MG63 (cell line): ENCODE measurements at regions not wholly inside any gene's neighbourhood (a gene's known extent, or its start where the extent isn't known, plus 50 kb on each side); places are given as distances from the start of the nearest gene placed in this dataset.

ENCODE experiments used
- DNase-seq: peaks from one replicate; pipeline ENCODE4 v3.0.0-alpha.2; 2020
- H3K27me3 ChIP-seq: fragments of 250-450 bp; sonication (Bioruptor Pico); 2 replicates; pipeline ENCODE4 v1.5.1; 2020; ENCODE audit warnings: mild to moderate bottlenecking, moderate library complexity
- H3K36me3 ChIP-seq: fragments of 250-450 bp; sonication (Bioruptor Pico); 2 replicates; pipeline ENCODE4 v1.5.1; 2020; ENCODE audit warnings: mild to moderate bottlenecking, moderate library complexity
- H3K4me3 ChIP-seq: fragments of 250-450 bp; sonication (Bioruptor Pico); 2 replicates; pipeline ENCODE4 v1.5.1; 2020; ENCODE audit warnings: mild to moderate bottlenecking, moderate library complexity
- H3K9me3 ChIP-seq: fragments of 250-450 bp; sonication (Bioruptor Pico); 2 replicates; pipeline ENCODE4 v1.5.1; 2020; ENCODE audit warnings: mild to moderate bottlenecking, moderate library complexity

GRCh38 chr11:116503216-116504160 is 269.3 kb downstream of the BUD13 start:
- Histone ChIP-seq H3K4me3 (no peak overlapping the region), H3K9me3 (no peaks in the 10 kb centered on the region), H3K27me3 (no peaks in the 10 kb centered on the region), H3K36me3 (no peaks in the 10 kb centered on the region)
- DNase-seq = no peak

GRCh38 chr11:116502641-116503061 is 270.1 kb downstream of the BUD13 start:
- DNase-seq = no peak
- Histone ChIP-seq H3K27me3 (no peaks in the 10 kb centered on the region), H3K9me3 (no peaks in the 10 kb centered on the region), H3K4me3 (no peak overlapping the region), H3K36me3 (no peaks in the 10 kb centered on the region)

- no peak for DNase-seq
- Histone ChIP-seq H3K9me3 (no peaks in the 10 kb centered on the region), H3K4me3 (no peak overlapping the region), H3K36me3 (no peaks in the 10 kb centered on the region), H3K27me3 (no peaks in the 10 kb centered on the region)
Measured at GRCh38 chr11:116501728-116502127, 271.1 kb downstream of the BUD13 start.

GRCh38 chr11:116500947-116501602 is 271.7 kb downstream of the BUD13 start:
- Histone ChIP-seq H3K27me3 (no peaks in the 10 kb centered on the region), H3K4me3 (no peak overlapping the region), H3K36me3 (no peaks in the 10 kb centered on the region), H3K9me3 (no peaks in the 10 kb centered on the region)
- DNase-seq = no peak

- no peak overlapping the region for H3K4me3 ChIP-seq
- no peaks in the 10 kb centered on the region for H3K9me3 ChIP-seq
- no peak for DNase-seq
- H3K27me3 ChIP-seq = no peaks in the 10 kb centered on the region
- no peaks in the 10 kb centered on the region for H3K36me3 ChIP-seq
Measured at GRCh38 chr11:116500026-116500946, 272.5 kb downstream of the BUD13 start.

- peak; percentile 56 for DNase-seq
Measured at GRCh38 chr11:116499396-116500003, 273.3 kb downstream of the BUD13 start.

GRCh38 chr11:116498161-116498560 is 274.6 kb downstream of the BUD13 start:
- no peak overlapping the region for H3K4me3 ChIP-seq
- H3K9me3 ChIP-seq = no peaks in the 10 kb centered on the region
- no peaks in the 10 kb centered on the region for H3K27me3 ChIP-seq
- H3K36me3 ChIP-seq = no peaks in the 10 kb centered on the region
- no peak for DNase-seq

More at GRCh38 chr11:116499396-116500003, 273.3 kb downstream of the BUD13 start:
- Histone ChIP-seq H3K36me3 (no peaks in the 10 kb centered on the region), H3K27me3 (no peaks in the 10 kb centered on the region), H3K9me3 (no peaks in the 10 kb centered on the region), H3K4me3 (no peak overlapping the region)

- H3K27me3 ChIP-seq = peaks cover 5% of the 10 kb centered on the region; the same call in 1 of the 2 replicates
- DNase-seq = no peak
- H3K9me3 ChIP-seq = no peaks in the 10 kb centered on the region
- no peak overlapping the region for H3K4me3 ChIP-seq
- H3K36me3 ChIP-seq = no peaks in the 10 kb centered on the region
Measured at GRCh38 chr11:116492600-116492999, 280.2 kb downstream of the BUD13 start.

GRCh38 chr11:116488836-116489389 is 283.9 kb downstream of the BUD13 start:
- DNase-seq = no peak
- H3K9me3 ChIP-seq = no peaks in the 10 kb centered on the region
- no peak overlapping the region for H3K4me3 ChIP-seq
- H3K27me3 ChIP-seq = peaks cover 5% of the 10 kb centered on the region; the same call in 1 of the 2 replicates
- H3K36me3 ChIP-seq = no peaks in the 10 kb centered on the region

- Histone ChIP-seq H3K36me3 (no peaks in the 10 kb centered on the region), H3K9me3 (no peaks in the 10 kb centered on the region), H3K4me3 (no peak overlapping the region), H3K27me3 (peaks cover 5% of the 10 kb centered on the region; the same call in 1 of the 2 replicates)
- no peak for DNase-seq
Measured at GRCh38 chr11:116485425-116485824, 287.4 kb downstream of the BUD13 start.

- Histone ChIP-seq H3K4me3 (no peak overlapping the region), H3K27me3 (no peaks in the 10 kb centered on the region; the same call in 1 of the 2 replicates), H3K36me3 (no peaks in the 10 kb centered on the region), H3K9me3 (no peaks in the 10 kb centered on the region)
- no peak for DNase-seq
Measured at GRCh38 chr11:116482716-116483115, 290.1 kb downstream of the BUD13 start.

- no peaks in the 10 kb centered on the region for H3K36me3 ChIP-seq
- no peaks in the 10 kb centered on the region for H3K9me3 ChIP-seq
- no peak for DNase-seq
Measured at GRCh38 chr11:116481126-116481675, 291.6 kb downstream of the BUD13 start.

GRCh38 chr11:116478669-116479668 is 293.8 kb downstream of the BUD13 start:
- Histone ChIP-seq H3K4me3 (no peak overlapping the region), H3K27me3 (no peaks in the 10 kb centered on the region), H3K36me3 (no peaks in the 10 kb centered on the region), H3K9me3 (no peaks in the 10 kb centered on the region)
- DNase-seq = no peak

More at GRCh38 chr11:116481126-116481675, 291.6 kb downstream of the BUD13 start:
- no peak overlapping the region for H3K4me3 ChIP-seq
- no peaks in the 10 kb centered on the region for H3K27me3 ChIP-seq

- DNase-seq = no peak
- Histone ChIP-seq H3K36me3 (no peaks in the 10 kb centered on the region), H3K27me3 (no peaks in the 10 kb centered on the region), H3K4me3 (no peak overlapping the region), H3K9me3 (no peaks in the 10 kb centered on the region)
Measured at GRCh38 chr11:116478205-116478604, 294.6 kb downstream of the BUD13 start.
